Parathyroid adenoma (tissue), 2 donors: ENCODE measurements at regions not wholly inside any gene's neighbourhood (a gene's known extent, or its start where the extent isn't known, plus 50 kb on each side); places are given as distances from the start of the nearest gene placed in this dataset.

Experiments used
- H2AFZ ChIP-seq: fragments of 300-600 bp; sonication (generic); one replicate; pipeline ENCODE4 v1.7.0; 2017; ENCODE audit warnings: antibody characterized with exemption, mild to moderate bottlenecking
- H3K27ac ChIP-seq: fragments of 300-600 bp; sonication (generic); one replicate; pipeline ENCODE4 v1.7.0; 2017
- H3K27me3 ChIP-seq: fragments of 300-600 bp; sonication (generic); one replicate; pipeline ENCODE4 v1.7.0; 2017; ENCODE audit warnings: low read length; ENCODE audit not compliant: control insufficient read depth, insufficient read depth
- H3K36me3 ChIP-seq: fragments of 300-600 bp; sonication (generic); one replicate; pipeline ENCODE4 v1.7.0; 2017; ENCODE audit warnings: low read length; ENCODE audit not compliant: control insufficient read depth, insufficient read depth
- H3K4me1 ChIP-seq: fragments of 300-600 bp; sonication (generic); one replicate; pipeline ENCODE4 v1.7.0; 2017; ENCODE audit warnings: control low read depth
- H3K4me2 ChIP-seq: fragments of 300-600 bp; sonication (generic); one replicate; pipeline ENCODE4 v1.7.0; 2017; ENCODE audit warnings: low read length
- H3K4me3 ChIP-seq: fragments of 300-600 bp; sonication (generic); one replicate; pipeline ENCODE4 v1.7.0; 2017; ENCODE audit warnings: low read depth, low read length
- H3K79me2 ChIP-seq: fragments of 300-600 bp; sonication (generic); one replicate; pipeline ENCODE4 v1.7.0; 2017; ENCODE audit warnings: control low read depth
- H3K9ac ChIP-seq: fragments of 300-600 bp; sonication (generic); one replicate; pipeline ENCODE4 v1.7.0; 2017; ENCODE audit warnings: mild to moderate bottlenecking
- H3K9me3 ChIP-seq: fragments of 300-600 bp; sonication (generic); one replicate; pipeline ENCODE4 v1.7.0; 2017; ENCODE audit warnings: low read length; ENCODE audit not compliant: control insufficient read depth
- CTCF ChIP-seq: fragments of 300-600 bp; sonication (generic); IDR thresholded peaks from one replicate; pipeline ENCODE4 v1.7.0; 2017; ENCODE audit warnings: antibody characterized with exemption, mild to moderate bottlenecking
- donor health status: primary hyperparathyroidism.

GRCh38 chr11:98874050-98874449 is 146.7 kb upstream of the CNTN5 start:
- TF ChIP-seq CTCF = no peak
- Histone ChIP-seq H2AFZ (no peak overlapping the region), H3K9ac (no peak overlapping the region), H3K9me3 (no peaks in the 10 kb centered on the region), H3K36me3 (no peaks in the 10 kb centered on the region), H3K4me1 (no peaks in the 10 kb centered on the region), H3K79me2 (no peaks in the 10 kb centered on the region), H3K4me2 (no peak overlapping the region), H3K4me3 (no peak overlapping the region), H3K27me3 (no peaks in the 10 kb centered on the region), H3K27ac (no peak overlapping the region)

- no peak overlapping the region for H3K4me3 ChIP-seq
- H3K79me2 ChIP-seq = no peaks in the 10 kb centered on the region
- H3K9ac ChIP-seq = no peak overlapping the region
- H3K9me3 ChIP-seq = no peaks in the 10 kb centered on the region
- H3K27ac ChIP-seq = no peak overlapping the region
- H3K4me1 ChIP-seq = no peaks in the 10 kb centered on the region
- no peak overlapping the region for H2AFZ ChIP-seq
- H3K36me3 ChIP-seq = no peaks in the 10 kb centered on the region
- H3K27me3 ChIP-seq = no peaks in the 10 kb centered on the region
- TF ChIP-seq CTCF = no peak
- H3K4me2 ChIP-seq = no peak overlapping the region
These were observed 124.8 kb upstream of the CNTN5 start for GRCh38 chr11:98895936-98896335.

- Histone ChIP-seq H3K9me3 (no peaks in the 10 kb centered on the region), H3K4me3 (no peak overlapping the region), H2AFZ (no peak overlapping the region), H3K27ac (no peak overlapping the region), H3K4me1 (no peaks in the 10 kb centered on the region), H3K4me2 (no peak overlapping the region), H3K9ac (no peak overlapping the region), H3K36me3 (no peaks in the 10 kb centered on the region), H3K79me2 (no peaks in the 10 kb centered on the region), H3K27me3 (no peaks in the 10 kb centered on the region)
- TF ChIP-seq CTCF = no peak
These were observed 79.8 kb upstream of the CNTN5 start for GRCh38 chr11:98940913-98941312.

GRCh38 chr11:98944461-98944860 is 76.3 kb upstream of the CNTN5 start:
- Histone ChIP-seq H3K79me2 (no peaks in the 10 kb centered on the region), H3K4me1 (no peaks in the 10 kb centered on the region)
- TF ChIP-seq CTCF = no peak

GRCh38 chr11:98952107-98952506 is 68.6 kb upstream of the CNTN5 start:
- H2AFZ ChIP-seq = no peak overlapping the region

More at GRCh38 chr11:98944461-98944860, 76.3 kb upstream of the CNTN5 start:
- Histone ChIP-seq H3K9me3 (no peaks in the 10 kb centered on the region), H3K36me3 (no peaks in the 10 kb centered on the region), H2AFZ (no peak overlapping the region), H3K27me3 (no peaks in the 10 kb centered on the region), H3K4me2 (no peak overlapping the region), H3K27ac (no peak overlapping the region), H3K4me3 (no peak overlapping the region), H3K9ac (no peak overlapping the region)

More at GRCh38 chr11:98952107-98952506, 68.6 kb upstream of the CNTN5 start:
- no peak overlapping the region for H3K9ac ChIP-seq
- no peak for TF ChIP-seq CTCF
- no peaks in the 10 kb centered on the region for H3K4me1 ChIP-seq
- H3K27me3 ChIP-seq = no peaks in the 10 kb centered on the region
- no peak overlapping the region for H3K4me3 ChIP-seq
- H3K36me3 ChIP-seq = no peaks in the 10 kb centered on the region
- H3K9me3 ChIP-seq = no peaks in the 10 kb centered on the region
- H3K27ac ChIP-seq = no peak overlapping the region
- no peaks in the 10 kb centered on the region for H3K79me2 ChIP-seq
- H3K4me2 ChIP-seq = no peak overlapping the region
